ENCODE measurements at regions not wholly inside any gene's neighbourhood (a gene's known extent, or its start where the extent isn't known, plus 50 kb on each side); places are given as distances from the start of the nearest gene placed in this dataset.

DNA sequence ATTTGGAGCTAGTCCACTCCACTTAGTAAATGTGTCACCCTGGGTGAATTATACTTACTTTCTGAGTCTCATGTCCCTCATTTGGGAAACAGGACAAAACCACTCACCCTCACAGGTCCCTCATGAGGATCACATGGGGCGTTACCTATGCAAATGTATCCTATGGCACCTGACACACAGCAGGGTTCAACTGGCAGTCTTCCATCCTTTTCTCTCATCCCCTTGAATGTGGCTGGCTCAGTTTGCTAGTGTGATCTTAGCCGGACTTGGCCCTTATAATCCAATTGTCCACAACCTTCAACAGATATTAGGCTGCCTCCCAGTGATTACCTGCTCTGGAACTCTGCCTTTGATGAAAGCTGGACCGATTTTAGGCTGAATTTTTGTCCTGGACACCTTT is 308.8 kb downstream of the MAP2K6 start:
- TF ChIP-seq, protein P1, sequence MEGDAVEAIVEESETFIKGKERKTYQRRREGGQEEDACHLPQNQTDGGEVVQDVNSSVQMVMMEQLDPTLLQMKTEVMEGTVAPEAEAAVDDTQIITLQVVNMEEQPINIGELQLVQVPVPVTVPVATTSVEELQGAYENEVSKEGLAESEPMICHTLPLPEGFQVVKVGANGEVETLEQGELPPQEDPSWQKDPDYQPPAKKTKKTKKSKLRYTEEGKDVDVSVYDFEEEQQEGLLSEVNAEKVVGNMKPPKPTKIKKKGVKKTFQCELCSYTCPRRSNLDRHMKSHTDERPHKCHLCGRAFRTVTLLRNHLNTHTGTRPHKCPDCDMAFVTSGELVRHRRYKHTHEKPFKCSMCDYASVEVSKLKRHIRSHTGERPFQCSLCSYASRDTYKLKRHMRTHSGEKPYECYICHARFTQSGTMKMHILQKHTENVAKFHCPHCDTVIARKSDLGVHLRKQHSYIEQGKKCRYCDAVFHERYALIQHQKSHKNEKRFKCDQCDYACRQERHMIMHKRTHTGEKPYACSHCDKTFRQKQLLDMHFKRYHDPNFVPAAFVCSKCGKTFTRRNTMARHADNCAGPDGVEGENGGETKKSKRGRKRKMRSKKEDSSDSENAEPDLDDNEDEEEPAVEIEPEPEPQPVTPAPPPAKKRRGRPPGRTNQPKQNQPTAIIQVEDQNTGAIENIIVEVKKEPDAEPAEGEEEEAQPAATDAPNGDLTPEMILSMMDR (IDR thresholded peaks at IDR 0.05), result no peak
- no peak for TF ChIP-seq POLR2A (IDR thresholded peaks at IDR 0.05)
